ENCODE measurements at regions not wholly inside any gene's neighbourhood (a gene's known extent, or its start where the extent isn't known, plus 50 kb on each side); places are given as distances from the start of the nearest gene placed in this dataset.

DNA sequence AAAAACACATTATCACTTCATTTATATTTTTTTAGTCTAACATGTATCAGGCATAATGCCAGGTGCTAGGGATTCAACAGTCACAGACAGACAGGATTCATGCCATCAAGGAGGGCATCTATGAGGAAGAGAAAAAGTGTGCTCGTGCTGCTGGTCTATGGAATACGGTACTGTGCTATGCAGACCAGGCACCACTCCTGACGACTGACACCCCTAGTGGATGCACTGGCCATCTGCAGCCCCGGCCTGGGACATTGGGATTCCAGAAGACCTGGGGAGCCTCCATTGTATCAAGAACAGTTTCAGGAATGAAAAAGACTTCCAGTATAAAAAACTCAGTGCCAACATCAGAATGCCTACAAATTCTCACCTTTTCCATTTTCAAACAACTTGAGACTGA lies 94.0 kb downstream of the KLF12 start:
- DNase-seq = no peak

DNA sequence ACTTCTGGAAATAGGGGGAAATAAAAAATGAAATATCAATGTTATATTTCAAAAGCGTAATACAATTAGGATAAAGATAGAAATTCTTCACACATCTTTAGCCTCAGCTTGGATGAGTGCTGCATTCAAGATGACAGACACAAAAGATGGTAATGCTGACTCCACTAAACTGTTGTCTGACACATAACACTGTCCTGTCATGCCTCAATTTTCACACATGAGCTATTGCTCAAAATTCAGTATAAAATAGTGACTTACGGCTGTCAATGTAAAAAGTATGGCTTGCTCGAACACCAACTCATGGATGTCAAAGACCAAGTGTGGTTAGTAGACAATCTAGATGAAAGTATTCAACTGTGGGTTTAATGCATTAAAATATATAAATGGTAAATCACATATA lies 94.5 kb downstream of the KLF12 start:
- DNase-seq = no peak

DNA sequence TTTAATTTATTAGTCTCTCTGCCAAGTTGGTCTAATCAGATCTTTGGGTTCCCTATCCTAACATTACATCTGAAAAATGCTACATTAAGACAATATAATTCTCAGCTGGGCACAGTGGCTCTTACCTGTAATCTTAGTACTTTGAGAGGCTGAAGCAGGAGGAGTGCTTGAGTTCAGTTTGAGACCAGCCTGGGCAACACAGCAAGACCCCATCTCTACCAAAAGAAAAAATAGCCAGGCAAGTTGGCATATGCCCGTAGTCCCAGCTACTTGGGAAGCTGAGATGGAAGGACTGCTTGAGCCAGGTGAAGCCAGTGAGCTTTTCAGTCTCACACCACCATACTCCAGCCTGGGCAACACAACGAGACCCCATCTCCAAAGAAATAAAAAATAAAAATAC lies 95.0 kb downstream of the KLF12 start:
- DNase-seq = no peak

DNA sequence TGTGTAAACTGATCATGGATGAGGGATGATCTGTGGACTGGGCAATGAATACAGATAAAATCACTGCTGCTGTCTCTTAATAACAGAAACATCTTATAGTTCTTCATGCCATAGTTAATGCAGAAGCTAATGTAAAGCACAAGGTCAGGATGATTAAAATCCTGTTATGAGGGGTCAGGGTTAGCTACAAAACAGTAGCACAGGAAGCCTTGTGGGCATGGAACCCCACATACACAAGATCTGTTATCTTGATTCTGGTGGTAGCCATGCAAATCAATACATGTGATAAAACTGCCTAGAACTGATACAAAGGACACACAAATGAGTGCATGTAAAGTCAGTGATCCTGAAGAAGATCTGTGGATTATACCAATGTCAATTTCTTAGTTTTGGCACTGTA lies 96.4 kb downstream of the KLF12 start:
- DNase-seq = no peak

DNA sequence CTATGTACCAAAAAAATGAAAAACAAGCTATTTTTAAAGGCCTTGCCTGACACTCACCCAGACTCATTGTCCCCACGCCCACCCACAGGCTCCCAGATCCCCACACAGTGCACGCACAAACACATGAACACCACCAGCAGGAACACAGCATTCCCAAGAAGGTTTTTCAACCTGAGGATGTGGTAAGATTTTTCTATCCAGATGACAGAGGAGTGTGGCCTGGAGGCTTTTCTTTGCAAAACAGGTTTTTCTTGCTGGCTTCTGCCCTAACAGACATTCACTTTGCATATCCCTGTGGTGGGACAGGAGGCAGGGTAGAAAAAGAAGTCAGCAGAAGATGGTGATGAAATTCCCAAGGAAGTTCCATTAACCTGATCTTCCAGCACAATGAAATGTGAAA lies 97.8 kb downstream of the KLF12 start:
- DNase-seq = no peak

DNA sequence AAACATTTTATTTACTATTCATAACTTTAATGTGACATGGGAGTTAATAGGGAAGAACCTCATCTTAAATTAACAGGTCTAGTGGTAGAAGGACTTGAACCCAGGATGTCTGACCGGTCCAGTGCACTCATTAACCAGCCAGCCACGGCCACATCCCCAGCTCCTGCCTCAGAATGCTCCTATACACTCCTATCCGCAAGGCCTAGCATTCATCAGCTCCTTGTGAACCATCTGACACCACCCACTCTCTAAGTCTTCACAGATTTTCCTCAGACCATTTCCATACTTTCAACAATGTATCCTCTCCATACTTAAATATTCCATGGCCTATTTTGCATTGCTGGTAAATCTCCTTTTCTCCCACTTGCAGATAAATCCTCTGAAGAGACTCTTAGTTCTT lies 98.3 kb downstream of the KLF12 start:
- DNase-seq = no peak

DNA sequence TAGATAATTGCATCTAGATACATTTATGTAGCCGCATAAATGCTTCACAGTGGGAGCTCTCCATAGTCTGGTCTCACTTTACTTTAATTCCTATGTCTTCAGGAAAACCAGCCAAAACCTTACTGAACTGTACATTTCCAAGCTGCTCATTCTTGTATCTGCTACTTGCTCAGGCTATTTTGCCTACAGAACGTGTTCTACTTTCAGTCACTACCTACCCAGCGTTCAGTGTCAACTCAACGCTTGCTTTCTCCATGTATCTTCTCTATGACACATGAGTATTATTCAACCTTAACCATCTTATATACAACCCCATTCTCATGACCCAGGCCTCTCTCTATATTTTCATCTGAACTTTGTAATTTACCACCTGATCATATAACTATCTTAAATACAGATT lies 101.9 kb downstream of the KLF12 start:
- no peak for DNase-seq

DNA sequence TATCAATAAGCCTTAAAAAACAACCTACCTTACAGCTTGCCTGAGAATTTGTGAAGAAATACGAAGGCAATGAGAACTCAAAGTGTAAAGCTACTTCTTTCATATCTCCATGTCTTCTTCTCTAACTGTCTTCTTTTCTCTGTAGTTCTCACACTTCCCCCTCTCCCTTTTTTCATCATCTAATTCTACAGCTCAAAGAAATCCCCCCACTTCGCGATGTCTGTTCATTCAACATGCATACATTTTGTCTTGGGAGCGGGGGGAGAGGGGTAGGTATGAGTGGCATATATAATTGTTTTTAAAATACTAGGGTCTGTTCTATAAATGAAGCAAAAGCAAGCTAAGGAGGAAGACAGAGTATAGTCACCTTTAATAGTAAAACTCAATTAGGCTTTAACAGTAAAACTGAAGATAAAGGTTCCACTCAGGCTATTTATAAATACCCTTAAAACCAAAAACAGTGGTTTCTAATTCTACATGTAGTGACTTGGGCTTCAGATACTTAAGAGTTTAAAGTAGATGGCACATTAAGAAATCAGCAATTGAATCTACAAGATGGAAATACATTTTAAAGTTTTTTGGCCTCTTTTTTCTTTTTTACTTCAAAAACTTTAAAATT lies 106.9 kb downstream of the KLF12 start:
- DNase-seq = no peak

DNA sequence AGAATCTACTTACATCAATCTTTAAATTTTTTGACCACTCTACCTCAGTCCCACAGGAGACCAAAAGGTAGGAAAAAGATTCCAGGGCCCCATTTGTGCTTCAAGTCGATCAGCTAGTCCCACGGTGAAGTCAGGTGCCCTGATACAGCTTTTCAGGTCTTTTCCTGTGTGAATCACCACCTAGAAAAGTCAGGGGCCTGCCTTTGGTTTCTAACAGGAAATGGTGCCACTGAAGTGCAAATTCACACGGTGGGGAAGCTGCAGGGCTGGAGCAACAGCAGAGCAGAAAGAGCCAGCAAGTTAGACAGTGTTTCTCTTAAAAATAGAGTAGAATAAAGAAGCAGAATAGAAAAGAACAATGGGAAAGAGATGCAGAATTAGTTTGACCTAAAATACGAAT lies 107.5 kb downstream of the KLF12 start:
- no peak for DNase-seq

DNA sequence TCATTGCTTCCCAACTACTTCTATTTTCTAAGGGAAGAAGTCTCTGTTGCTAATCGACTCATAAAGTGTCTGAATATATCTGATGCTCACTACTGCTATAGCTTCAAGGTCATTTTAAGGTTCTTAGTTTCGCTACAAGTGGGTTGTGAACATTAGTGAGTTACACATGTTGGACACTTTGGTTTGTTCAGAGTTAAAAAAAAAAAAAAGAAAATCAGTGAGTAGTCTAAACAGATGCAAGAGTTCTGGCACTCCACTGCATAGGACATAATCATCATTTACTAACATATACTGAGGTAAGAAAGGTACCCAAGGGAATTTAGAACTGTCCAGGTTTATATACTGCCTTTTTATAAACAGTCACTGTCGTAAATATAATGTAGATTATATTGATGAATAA lies 108.8 kb downstream of the KLF12 start:
- no peak for DNase-seq

DNA sequence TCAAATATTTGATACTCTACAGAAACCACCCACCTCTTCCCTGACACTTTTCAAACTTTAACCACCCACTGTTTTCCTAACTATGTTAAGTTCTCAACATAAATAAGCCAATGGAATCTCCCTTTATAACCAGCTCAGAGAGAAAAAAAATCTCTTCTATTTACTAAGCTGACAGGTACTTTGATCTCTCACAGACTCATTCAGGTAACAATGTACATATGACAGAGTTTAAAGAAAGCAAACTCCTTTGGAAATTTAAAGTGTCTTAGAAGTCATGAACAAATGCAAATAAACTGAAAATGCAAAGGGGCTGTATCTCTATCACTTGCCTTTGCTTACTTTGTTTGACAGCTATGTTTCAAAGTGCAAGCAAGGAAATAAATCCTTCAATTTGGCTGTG lies 109.3 kb downstream of the KLF12 start:
- no peak for DNase-seq

DNA sequence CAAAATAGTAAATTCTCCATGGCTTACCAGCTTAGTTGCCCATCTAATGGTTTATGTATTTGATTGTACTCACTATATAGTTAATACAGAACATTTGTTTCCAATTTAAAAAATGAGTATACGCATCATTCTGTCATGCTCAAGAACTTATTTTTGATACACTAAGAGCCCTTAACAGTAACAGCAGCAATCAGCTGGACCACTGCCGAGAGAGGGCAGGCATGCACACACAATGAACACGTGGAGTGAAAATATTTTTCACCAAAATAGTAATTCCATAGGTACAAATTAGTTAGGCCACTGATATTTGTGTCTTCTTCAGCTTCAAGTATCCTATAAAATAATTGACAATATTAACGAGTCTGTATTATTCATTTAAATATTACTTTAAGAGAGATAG lies 109.9 kb downstream of the KLF12 start:
- no peak for DNase-seq

DNA sequence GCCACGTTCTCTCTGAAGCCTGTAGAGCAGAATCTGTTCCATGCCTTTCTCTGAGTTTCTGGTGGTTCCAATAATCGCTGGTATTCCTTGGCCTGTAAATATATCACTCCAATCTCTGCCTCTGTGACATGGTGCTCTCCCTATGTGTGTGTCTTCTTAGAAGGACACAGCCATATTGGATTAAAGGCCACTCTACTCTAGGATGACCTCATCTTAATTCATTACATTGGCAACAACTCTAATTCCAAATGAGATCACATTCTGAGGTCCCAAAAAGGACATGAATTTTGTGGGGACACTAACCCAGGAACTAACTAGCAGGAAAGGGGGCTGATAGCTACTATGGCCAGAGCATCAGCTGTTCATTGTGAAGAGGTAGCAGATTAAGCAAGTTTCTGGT lies 110.7 kb downstream of the KLF12 start:
- no peak for DNase-seq

DNA sequence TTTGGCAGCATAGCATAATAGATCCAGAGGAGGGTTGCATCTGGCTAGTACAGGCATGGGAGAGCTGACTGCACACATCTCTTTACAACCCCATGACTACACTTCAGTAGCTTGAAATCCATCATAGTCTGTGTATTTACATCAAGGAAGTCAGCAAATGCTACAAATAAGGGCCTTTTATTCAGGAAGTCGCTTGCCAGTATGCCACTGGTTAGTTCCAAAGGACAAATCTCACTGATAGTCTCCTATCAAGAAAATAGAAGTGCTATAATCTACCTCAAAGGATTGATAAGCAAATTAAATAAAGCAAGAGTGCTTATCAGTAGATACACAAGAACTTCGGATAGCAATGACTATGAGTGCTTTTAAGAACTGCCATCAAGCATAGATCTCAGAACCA lies 112.7 kb downstream of the KLF12 start:
- DNase-seq = no peak

DNA sequence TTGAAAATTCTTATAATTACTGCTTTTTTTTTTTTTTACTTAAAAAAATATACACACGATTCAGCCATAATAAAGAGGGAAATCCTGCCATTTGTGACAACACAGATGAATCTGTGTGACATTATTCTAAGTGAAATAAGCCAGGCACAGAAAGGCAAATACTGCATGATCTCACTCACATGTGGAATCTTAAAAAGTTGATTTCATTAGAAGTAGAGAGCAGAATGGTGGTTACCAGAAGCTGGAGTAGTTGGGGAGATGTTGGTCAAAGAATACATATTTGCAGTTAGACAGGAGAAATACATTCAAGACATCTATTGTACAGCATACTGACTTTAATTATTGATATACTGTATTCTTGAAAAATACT lies 116.2 kb downstream of the KLF12 start:
- no peak for DNase-seq

DNA sequence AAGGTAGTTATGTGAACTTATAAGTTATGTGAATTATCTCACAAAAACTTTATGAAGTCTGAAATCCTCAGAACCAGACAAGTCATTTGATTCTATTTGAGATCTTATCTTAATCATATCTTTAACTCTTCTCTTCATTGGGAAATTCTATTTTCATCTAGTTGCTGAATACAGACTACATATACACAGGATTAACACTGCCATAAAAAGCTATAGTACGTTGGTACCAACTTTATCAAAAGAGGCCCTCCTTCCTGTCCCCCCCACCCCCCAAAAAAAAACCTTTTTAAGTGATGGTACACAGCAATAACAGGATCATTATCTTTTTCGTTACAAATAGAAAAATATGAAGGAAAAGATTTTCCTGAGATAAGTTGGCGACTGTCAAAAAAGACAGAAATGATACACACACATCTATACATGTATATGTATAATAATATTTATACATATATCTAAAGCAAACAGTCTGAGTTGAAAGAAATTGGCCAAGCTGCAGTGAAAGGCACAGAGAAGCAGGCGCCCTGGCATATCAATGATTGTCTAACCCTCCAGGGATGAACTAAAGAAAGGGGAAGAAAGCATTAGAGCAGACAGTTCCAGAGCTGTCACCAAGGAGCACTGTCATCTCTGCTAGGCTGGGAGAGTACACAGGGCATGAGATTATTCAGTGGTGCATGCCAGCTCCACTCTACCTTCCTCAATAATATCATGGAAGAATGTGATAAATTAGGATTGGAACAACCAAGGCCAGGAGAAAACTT lies 116.7 kb downstream of the KLF12 start:
- DNase-seq = no peak

DNA sequence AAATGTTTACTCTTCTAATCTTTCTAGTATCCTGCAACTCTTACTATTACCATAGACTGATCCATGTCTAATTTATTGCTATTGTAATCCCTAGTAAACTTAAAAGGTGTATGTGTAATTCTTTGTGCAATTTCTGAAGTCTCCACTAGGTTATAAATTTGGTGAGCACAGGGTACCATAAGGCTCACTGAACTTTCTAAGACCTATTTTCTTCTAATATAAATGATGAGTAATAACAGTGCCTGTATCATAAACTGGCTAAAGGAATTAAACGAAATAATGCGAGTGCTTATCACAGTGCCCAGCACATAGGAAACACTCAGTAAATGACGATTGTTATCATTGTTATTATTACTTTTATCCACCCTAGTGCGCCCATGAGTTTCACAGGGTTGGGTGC lies 119.1 kb downstream of the KLF12 start:
- no peak for DNase-seq

DNA sequence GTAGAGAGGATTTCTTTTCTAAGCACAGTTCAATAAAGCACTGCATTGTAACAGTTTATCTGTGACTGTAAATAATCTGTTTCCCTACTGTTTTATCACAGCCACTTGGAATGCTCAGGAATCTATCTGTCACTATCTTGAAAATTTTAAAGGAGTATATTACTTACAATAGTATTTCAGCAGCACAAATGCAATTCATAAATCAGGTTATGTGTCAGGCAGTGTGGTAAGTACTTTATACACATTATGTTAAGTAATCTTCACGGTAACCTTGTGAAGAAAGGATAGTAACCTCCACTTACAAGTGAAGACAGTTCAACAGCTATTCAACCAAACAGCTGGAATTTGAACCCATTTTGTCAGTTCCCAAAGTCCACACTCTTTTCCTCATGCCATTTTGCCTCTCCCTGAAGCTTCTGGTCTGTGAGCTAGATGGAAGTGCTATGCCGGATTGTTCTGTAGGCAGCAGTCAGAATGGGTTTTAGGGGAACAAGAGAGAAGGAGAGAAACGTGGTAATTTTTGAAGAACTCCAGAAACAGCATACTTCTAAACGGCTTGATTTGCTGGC lies 125.0 kb downstream of the KLF12 start:
- no peak for DNase-seq

DNA sequence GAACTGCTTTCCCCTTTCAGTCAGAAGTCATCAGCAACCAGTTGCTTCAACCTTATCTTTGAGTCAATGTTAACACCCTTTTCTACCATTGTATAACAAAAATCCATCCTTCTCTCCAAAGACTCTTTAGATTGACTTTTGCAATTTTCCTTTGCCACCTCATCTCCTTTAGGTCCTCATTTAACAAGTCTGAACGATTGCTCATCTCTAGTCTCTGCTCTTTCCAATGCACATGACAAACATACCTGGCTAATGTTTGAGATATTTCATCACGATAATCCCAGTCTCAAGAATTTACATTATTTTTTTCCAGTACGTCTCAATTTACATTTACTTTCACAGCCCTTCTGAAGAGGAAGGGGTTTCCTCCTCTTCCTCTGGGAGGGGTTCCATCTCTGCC lies 127.5 kb downstream of the KLF12 start:
- no peak for DNase-seq

DNA sequence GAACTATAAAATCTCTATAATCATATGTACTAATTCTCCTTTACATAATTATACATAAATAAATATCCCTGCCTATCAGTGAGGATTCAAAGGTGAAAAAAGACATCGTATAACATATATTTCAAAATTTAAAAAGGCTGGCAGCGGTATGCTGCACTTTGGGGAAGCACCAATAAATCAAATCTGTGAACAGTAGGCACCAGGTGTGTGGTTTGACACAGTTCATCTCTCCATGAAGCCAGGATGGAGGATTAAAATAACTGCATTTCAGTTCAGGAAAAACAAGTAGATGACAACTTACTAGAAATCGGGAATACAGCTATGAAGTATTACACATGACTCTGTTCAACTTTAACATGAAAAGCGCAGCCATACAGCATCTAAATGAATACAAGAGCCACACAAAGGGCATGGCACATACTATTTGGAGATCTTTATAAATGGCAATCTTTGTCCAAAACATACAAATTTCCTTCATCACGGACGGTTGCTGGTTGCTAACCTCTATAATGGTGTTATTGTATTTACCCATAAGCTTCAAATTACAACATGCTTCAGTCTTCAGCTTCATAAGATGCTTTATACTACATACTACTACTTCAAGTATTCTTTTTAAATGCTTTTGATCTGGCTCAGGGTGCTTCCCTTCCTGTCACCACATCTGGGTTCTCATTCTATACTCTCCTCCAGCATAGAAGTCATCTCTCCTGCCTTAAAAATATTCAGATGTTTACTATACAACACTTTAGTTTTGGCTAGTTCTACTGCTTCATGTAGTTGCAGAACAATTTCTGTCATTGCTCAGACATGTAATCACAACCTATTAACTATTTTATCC lies 128.7 kb downstream of the KLF12 start:
- DNase-seq = no peak

DNA sequence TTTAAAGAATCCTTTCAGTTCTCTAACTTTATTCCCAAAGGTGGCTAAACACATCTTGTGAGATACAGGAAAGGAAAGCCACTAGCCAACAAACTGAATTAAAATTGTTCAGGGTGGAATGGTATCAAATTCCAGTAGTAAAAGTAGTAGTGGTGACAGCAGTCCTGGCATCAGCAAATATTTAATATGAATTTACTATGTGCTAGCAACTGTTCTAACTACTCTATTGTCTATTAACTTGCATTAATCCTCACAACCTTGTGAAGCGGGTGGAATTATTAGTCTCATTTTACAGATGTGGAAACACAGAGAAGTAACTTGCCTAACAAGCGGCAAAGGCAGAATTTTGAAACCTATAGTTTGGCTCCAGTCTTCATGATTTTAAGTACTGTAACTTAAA lies 130.1 kb downstream of the KLF12 start:
- no peak for DNase-seq

DNA sequence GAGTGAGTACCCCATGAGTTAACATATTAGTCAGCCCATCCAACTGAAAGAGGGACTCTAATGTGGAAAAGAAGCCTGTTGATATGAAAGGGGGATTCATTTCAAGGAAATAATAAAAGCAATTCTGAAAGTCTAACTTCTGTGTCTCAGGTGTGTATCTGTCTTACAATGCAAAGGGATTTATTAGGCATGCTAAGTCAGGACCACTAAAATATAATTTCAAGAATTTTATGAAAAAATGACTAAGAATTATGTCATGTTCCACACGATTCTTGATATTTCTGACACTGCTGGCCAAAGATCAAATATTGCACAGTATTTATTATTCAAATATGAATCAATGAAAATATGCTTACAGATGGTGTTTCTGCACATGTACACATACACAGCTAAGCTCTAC lies 130.8 kb downstream of the KLF12 start:
- DNase-seq = no peak

DNA sequence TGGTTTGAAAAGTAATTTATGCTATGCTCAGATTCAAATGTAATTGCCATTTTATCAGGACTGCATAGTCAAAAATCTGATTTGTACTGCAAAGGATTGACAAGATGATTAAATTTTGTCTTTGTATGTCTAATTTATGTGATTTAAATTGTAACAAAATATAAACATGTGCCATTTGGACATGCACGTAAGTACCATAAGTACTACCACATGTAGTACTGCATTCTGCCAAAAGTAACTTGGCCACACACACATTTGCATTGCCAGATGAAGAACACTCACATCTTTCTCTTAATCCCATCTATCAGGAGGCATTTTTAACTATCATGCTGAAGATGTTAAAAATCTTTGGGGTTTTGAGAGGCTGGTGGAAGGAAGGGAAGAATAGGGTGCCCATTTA lies 133.3 kb downstream of the KLF12 start:
- no peak for DNase-seq

DNA sequence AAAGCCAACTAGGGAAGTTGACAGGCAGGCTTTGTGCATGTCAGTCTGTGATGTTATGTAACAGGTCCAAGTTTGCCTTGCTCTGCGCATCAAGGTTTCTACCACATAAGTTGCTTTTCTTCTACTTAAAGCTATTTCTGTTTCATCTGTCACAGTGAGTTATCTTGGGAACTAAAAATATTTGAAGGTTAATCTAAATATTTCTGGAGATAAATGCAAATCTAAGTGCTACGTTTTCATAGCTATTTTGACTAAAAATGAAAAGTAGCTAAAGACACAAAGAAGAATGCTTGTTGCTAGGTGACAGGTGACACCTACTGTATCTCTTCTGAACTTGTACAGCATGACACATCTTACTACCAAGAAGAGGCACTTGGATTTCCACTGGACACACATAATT lies 135.6 kb downstream of the KLF12 start:
- no peak for DNase-seq

Measured in NCI-H2081 treated with DMSO at 0.1 percent for 48 hours (cell line).